ENCODE measurements at regions not wholly inside any gene's neighbourhood (a gene's known extent, or its start where the extent isn't known, plus 50 kb on each side); places are given as distances from the start of the nearest gene placed in this dataset.

- TF ChIP-seq CTCF (IDR thresholded peaks at IDR 0.05; ENCODE audit: control extremely low read depth in 1 of 3, insufficient read depth in 1 of 3, low read depth in 1 of 3, low read length in 3 of 3) (no peak), ATF2 (IDR thresholded peaks at IDR 0.05; ENCODE audit: low read length) (no peak), SIX5 (IDR thresholded peaks at IDR 0.05; ENCODE audit: low read depth, low read length) (no peak), BCL11A (IDR thresholded peaks at IDR 0.05; ENCODE audit: low read depth in 2 of 2, low read length in 2 of 2) (no peak), CHD1 (IDR thresholded peaks at IDR 0.05; ENCODE audit: low read depth, low read length) (no peak), SIN3A (conservative IDR thresholded peaks at IDR 0.05 in 1 of 2, IDR thresholded peaks at IDR 0.05 in 1 of 2; ENCODE audit: low read depth in 1 of 2, low read length in 2 of 2) (no peak), KDM1A (IDR thresholded peaks at IDR 0.05; ENCODE audit: borderline replicate concordance, low read length) (no peak), RAD21 (IDR thresholded peaks at IDR 0.05 in 1 of 2, conservative IDR thresholded peaks at IDR 0.05 in 1 of 2; ENCODE audit: low read depth in 2 of 2, low read length in 2 of 2) (no peak), SIRT6 (IDR thresholded peaks at IDR 0.05; ENCODE audit: low read length) (no peak), TAF1 (IDR thresholded peaks at IDR 0.05; ENCODE audit: low read depth, low read length) (no peak), HDAC2 (IDR thresholded peaks at IDR 0.05; ENCODE audit: borderline replicate concordance in 1 of 2, low read depth in 2 of 2, low read length in 2 of 2) (no peak), SP1 (IDR thresholded peaks at IDR 0.05; ENCODE audit: low read depth, low read length) (no peak), RFX5 (IDR thresholded peaks at IDR 0.05; ENCODE audit: borderline replicate concordance, low read depth, low read length) (no peak)
Measured at GRCh38 chr3:88775026-88775690, 332.3 kb upstream of the EPHA3 start.

Data from H1 (cell line).